ENCODE measurements at regions not wholly inside any gene's neighbourhood (a gene's known extent, or its start where the extent isn't known, plus 50 kb on each side); places are given as distances from the start of the nearest gene placed in this dataset.

DNA sequence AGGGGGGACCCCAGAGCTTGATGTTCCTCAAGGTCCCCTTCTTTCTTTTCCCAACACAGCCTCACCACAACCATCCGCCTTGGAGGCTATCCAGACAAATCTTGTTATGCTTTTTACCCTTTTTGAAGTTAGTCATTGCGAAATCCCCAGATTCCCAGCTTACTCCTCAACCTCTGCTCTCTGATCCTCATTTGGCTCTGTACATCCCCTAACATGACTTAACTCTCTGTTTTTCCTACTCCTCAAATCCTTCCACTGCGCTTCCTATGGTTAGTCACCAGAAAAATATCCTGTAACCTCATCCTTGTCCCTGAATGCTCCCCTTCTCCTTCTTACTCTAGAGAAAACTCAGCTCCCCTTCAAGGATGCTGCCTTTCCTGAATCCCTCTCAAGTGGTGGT, 189.1 kb upstream of the POU3F1 start:
- TF ChIP-seq, protein P1, sequence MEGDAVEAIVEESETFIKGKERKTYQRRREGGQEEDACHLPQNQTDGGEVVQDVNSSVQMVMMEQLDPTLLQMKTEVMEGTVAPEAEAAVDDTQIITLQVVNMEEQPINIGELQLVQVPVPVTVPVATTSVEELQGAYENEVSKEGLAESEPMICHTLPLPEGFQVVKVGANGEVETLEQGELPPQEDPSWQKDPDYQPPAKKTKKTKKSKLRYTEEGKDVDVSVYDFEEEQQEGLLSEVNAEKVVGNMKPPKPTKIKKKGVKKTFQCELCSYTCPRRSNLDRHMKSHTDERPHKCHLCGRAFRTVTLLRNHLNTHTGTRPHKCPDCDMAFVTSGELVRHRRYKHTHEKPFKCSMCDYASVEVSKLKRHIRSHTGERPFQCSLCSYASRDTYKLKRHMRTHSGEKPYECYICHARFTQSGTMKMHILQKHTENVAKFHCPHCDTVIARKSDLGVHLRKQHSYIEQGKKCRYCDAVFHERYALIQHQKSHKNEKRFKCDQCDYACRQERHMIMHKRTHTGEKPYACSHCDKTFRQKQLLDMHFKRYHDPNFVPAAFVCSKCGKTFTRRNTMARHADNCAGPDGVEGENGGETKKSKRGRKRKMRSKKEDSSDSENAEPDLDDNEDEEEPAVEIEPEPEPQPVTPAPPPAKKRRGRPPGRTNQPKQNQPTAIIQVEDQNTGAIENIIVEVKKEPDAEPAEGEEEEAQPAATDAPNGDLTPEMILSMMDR (IDR thresholded peaks at IDR 0.05; ENCODE audit: low read depth, low read length): no peak
- DNase-seq (ENCODE audit: extremely low read depth, low read depth): peak; percentile 14

GRCh38 chr1:38231941-38232340, 185.3 kb upstream of the POU3F1 start:
- no peak for DNase-seq (ENCODE audit: extremely low read depth, low read depth)
- TF ChIP-seq, protein P1 (IDR thresholded peaks at IDR 0.05; ENCODE audit: low read depth, low read length): no peak

GRCh38 chr1:38228718-38229117, 182.1 kb upstream of the POU3F1 start:
- DNase-seq (ENCODE audit: extremely low read depth, low read depth): no peak
- TF ChIP-seq, protein P1 (IDR thresholded peaks at IDR 0.05; ENCODE audit: low read depth, low read length): no peak

DNA sequence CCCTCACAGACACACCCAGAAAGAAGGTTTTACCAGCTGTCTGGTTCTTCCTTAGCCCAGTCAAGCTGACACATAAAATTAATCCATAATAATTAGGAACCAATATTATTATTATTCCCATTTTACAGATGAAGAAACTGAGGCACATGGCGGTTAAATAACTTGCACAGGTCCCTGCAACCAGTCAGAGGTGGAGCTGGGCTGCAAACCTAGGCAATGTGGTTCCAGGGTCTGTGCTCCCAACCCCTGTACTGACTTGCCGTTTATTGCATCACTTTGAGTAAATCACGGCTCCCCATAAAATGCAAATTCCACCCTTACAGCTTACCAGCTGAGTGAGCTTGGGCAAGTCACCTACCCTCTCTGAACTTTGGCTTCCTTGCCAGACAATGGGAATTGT, 179.2 kb upstream of the POU3F1 start:
- TF ChIP-seq, protein P1 (IDR thresholded peaks at IDR 0.05; ENCODE audit: low read depth, low read length): no peak
- DNase-seq (ENCODE audit: extremely low read depth, low read depth): no peak

- no peak for DNase-seq (ENCODE audit: extremely low read depth, low read depth)
- TF ChIP-seq, protein P1 (IDR thresholded peaks at IDR 0.05; ENCODE audit: low read depth, low read length): no peak
Observed at GRCh38 chr1:38223391-38223790, 176.8 kb upstream of the POU3F1 start.

GRCh38 chr1:38222891-38223290, 176.3 kb upstream of the POU3F1 start:
- TF ChIP-seq, protein P1 (IDR thresholded peaks at IDR 0.05; ENCODE audit: low read depth, low read length): no peak
- DNase-seq (ENCODE audit: extremely low read depth, low read depth): no peak

DNA sequence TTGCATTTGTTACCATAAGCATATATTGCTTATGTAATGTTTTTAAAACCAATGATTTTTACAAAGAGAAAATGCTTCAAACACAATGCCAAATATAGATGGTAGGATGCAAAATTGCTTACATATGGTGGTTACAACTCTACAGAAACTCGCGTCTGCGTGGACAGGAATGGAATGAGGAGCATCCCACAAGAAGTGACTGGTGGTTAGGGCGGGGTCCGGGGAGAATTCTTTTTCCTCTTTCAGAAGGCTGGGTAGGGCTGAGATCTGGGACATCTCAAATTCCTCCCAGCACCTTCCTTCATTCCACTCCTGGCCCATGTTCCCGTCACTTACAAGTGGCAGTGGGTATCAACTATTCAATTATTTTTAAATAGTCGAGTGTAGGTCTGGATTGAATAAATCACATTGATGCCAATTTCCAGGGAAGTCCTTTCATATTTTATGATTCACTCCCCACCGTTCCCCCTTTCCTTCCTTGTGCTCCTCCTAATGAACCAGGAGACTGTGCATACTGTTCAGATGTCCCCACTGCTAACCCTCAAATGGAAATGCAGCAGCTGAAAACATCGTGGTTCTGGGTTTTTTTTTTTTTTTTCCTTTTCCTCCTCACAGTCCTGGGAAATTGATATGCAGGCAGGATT, 174.5 kb upstream of the POU3F1 start:
- DNase-seq (ENCODE audit: extremely low read depth, low read depth): peak; percentile 37
- TF ChIP-seq, protein P1 (IDR thresholded peaks at IDR 0.05; ENCODE audit: low read depth, low read length): no peak

All from AG09319 (cell line).